K562 (cell line): ENCODE measurements at regions not wholly inside any gene's neighbourhood (a gene's known extent, or its start where the extent isn't known, plus 50 kb on each side); places are given as distances from the start of the nearest gene placed in this dataset.

Experiments
- PKNOX1 ChIP-seq: fragments of 450-650 bp; IDR thresholded peaks from 2 replicates; pipeline ENCODE4 v1.6.1; 2016
- POLR2A ChIP-seq: fragments of 450-650 bp; conservative IDR thresholded peaks from 2 replicates; pipeline ENCODE4 v1.6.1; 2016
- REST ChIP-seq, 2 experiments: fragments of 450-650 bp; formaldehyde crosslinking in 1 of 2; IDR thresholded peaks; 2 replicates each; pipeline versions ENCODE4 v1.4.0 to v1.6.1; 2014 to 2020; ENCODE audit warnings: mild to moderate bottlenecking in 2 of 2, borderline replicate concordance in 1 of 2, low read depth in 1 of 2
- STAT5B ChIP-seq: fragments of 250-450 bp; sonication (Bioruptor Pico); IDR thresholded peaks from 2 replicates; pipeline ENCODE4 v1.8.0; 2021; ENCODE audit warnings: mild to moderate bottlenecking, inconsistent platforms
- YY1 ChIP-seq, 3 experiments: IDR thresholded peaks; 2 replicates each; pipeline ENCODE4 v1.6.1; 2011; ENCODE audit warnings: low read length in 2 of 3, mild to moderate bottlenecking in 2 of 3, moderate library complexity in 2 of 3, borderline replicate concordance in 1 of 3, control low read depth in 1 of 3, low read depth in 1 of 3; ENCODE audit not compliant: insufficient read depth in 3 of 3, insufficient replicate concordance in 2 of 3, control insufficient read depth in 1 of 3, insufficient read length in 1 of 3; ENCODE audit errors: extremely low read depth in 1 of 3

- TF ChIP-seq STAT5B (CRISPR knock-in tag) (no peak), PKNOX1 (no peak), POLR2A (no peak), YY1 (IDR thresholded peaks at IDR 0.05; ENCODE audit: borderline replicate concordance in 1 of 3, control insufficient read depth in 1 of 3, extremely low read depth in 1 of 3, insufficient read depth in 3 of 3, insufficient read length in 1 of 3, insufficient replicate concordance in 2 of 3, low read depth in 1 of 3, low read length in 2 of 3) (no peak), REST (IDR thresholded peaks at IDR 0.05; ENCODE audit: borderline replicate concordance) (no peak), REST (CRISPR knock-in tag; IDR thresholded peaks at IDR 0.05; ENCODE audit: low read depth) (no peak)
Observed at GRCh38 chrX:125198546-125198945, 121.1 kb upstream of the TEX13C start.
